Activated T-helper 17 cell treated with anti-CD3 and anti-CD28 coated beads, Interleukin-2, amount 50 U/mL, for 72 hours (primary cell): ENCODE measurements at regions not wholly inside any gene's neighbourhood (a gene's known extent, or its start where the extent isn't known, plus 50 kb on each side); places are given as distances from the start of the nearest gene placed in this dataset.

Experiments used
- ATAC-seq: fragments of 150-1000 bp; cut with Tn5 transposase; replicated peaks from 2 replicates; pipeline ENCODE4 v1.10.0; 2021; ENCODE audit warnings: mild to moderate bottlenecking, moderate library complexity
- H3K27ac Mint-ChIP-seq: one replicate; pipeline ENCODE4 v1.8.0; 2022; ENCODE audit warnings: mixed read lengths
- H3K27me3 Mint-ChIP-seq: one replicate; pipeline ENCODE4 v1.8.0; 2022; ENCODE audit warnings: mixed read lengths
- H3K36me3 Mint-ChIP-seq: one replicate; pipeline ENCODE4 v1.8.0; 2022; ENCODE audit warnings: low read depth, mild to moderate bottlenecking, mixed read lengths
- H3K4me1 Mint-ChIP-seq: one replicate; pipeline ENCODE4 v1.8.0; 2022; ENCODE audit warnings: mixed read lengths
- H3K4me3 Mint-ChIP-seq: one replicate; pipeline ENCODE4 v1.8.0; 2022; ENCODE audit warnings: mild to moderate bottlenecking, mixed read lengths
- H3K9me3 Mint-ChIP-seq: one replicate; pipeline ENCODE4 v1.8.0; 2022; ENCODE audit warnings: mixed read lengths

- Mint-ChIP-seq H3K27ac (no peak overlapping the region), H3K4me1 (no peaks in the 10 kb centered on the region), H3K4me3 (no peak overlapping the region), H3K27me3 (peaks cover 3% of the 10 kb centered on the region), H3K9me3 (no peaks in the 10 kb centered on the region), H3K36me3 (no peaks in the 10 kb centered on the region)
- ATAC-seq, result no peak
Observed at GRCh38 chr6:14187406-14187805, 69.8 kb downstream of the CD83 start.

- Mint-ChIP-seq H3K9me3 (no peaks in the 10 kb centered on the region), H3K36me3 (no peaks in the 10 kb centered on the region), H3K27ac (no peak overlapping the region), H3K4me1 (no peaks in the 10 kb centered on the region), H3K27me3 (peaks cover 9% of the 10 kb centered on the region), H3K4me3 (no peak overlapping the region)
- ATAC-seq, result no peak
Observed at GRCh38 chr6:14189074-14189473, 71.5 kb downstream of the CD83 start.

- H3K36me3 Mint-ChIP-seq, result no peaks in the 10 kb centered on the region
- no peak for ATAC-seq
- no peak overlapping the region for H3K4me3 Mint-ChIP-seq
- H3K9me3 Mint-ChIP-seq, result no peaks in the 10 kb centered on the region
- no peak overlapping the region for H3K27ac Mint-ChIP-seq
- no peaks in the 10 kb centered on the region for H3K4me1 Mint-ChIP-seq
- H3K27me3 Mint-ChIP-seq, result peaks cover 9% of the 10 kb centered on the region
Observed at GRCh38 chr6:14190191-14190928, 72.8 kb downstream of the CD83 start.

GRCh38 chr6:14190929-14191224 is 73.3 kb downstream of the CD83 start:
- no peak overlapping the region for H3K27ac Mint-ChIP-seq
- peaks cover 9% of the 10 kb centered on the region for H3K27me3 Mint-ChIP-seq
- H3K9me3 Mint-ChIP-seq, result no peaks in the 10 kb centered on the region
- no peak overlapping the region for H3K4me3 Mint-ChIP-seq
- H3K4me1 Mint-ChIP-seq, result no peaks in the 10 kb centered on the region
- ATAC-seq, result no peak
- no peaks in the 10 kb centered on the region for H3K36me3 Mint-ChIP-seq

- peaks cover 9% of the 10 kb centered on the region for H3K27me3 Mint-ChIP-seq
- H3K36me3 Mint-ChIP-seq, result no peaks in the 10 kb centered on the region
- H3K4me3 Mint-ChIP-seq, result no peak overlapping the region
- no peaks in the 10 kb centered on the region for H3K9me3 Mint-ChIP-seq
- no peak overlapping the region for H3K27ac Mint-ChIP-seq
- ATAC-seq, result no peak
- H3K4me1 Mint-ChIP-seq, result no peaks in the 10 kb centered on the region
Observed at GRCh38 chr6:14191761-14192160, 74.2 kb downstream of the CD83 start.

GRCh38 chr6:14192216-14192788 is 74.7 kb downstream of the CD83 start:
- Mint-ChIP-seq H3K4me3 (no peak overlapping the region), H3K9me3 (no peaks in the 10 kb centered on the region), H3K4me1 (no peaks in the 10 kb centered on the region), H3K27ac (no peak overlapping the region), H3K36me3 (no peaks in the 10 kb centered on the region), H3K27me3 (peaks cover 9% of the 10 kb centered on the region)
- ATAC-seq, result no peak

- Mint-ChIP-seq H3K36me3 (no peaks in the 10 kb centered on the region), H3K4me1 (no peaks in the 10 kb centered on the region), H3K27me3 (peaks cover 9% of the 10 kb centered on the region), H3K9me3 (no peaks in the 10 kb centered on the region), H3K27ac (no peak overlapping the region), H3K4me3 (no peak overlapping the region)
- ATAC-seq, result no peak
Observed at GRCh38 chr6:14193524-14193923, 76.0 kb downstream of the CD83 start.

GRCh38 chr6:14194483-14194882 is 76.9 kb downstream of the CD83 start:
- Mint-ChIP-seq H3K4me1 (no peaks in the 10 kb centered on the region), H3K9me3 (no peaks in the 10 kb centered on the region), H3K36me3 (no peaks in the 10 kb centered on the region), H3K27me3 (peaks cover 9% of the 10 kb centered on the region), H3K27ac (no peak overlapping the region), H3K4me3 (no peak overlapping the region)
- no peak for ATAC-seq

- Mint-ChIP-seq H3K27me3 (peaks cover 6% of the 10 kb centered on the region), H3K27ac (no peak overlapping the region), H3K4me3 (no peak overlapping the region), H3K4me1 (no peaks in the 10 kb centered on the region), H3K9me3 (no peaks in the 10 kb centered on the region), H3K36me3 (no peaks in the 10 kb centered on the region)
- no peak for ATAC-seq
Observed at GRCh38 chr6:14194976-14195375, 77.4 kb downstream of the CD83 start.

- H3K4me3 Mint-ChIP-seq, result no peak overlapping the region
- no peak overlapping the region for H3K27ac Mint-ChIP-seq
- H3K27me3 Mint-ChIP-seq, result peaks cover 6% of the 10 kb centered on the region
- no peaks in the 10 kb centered on the region for H3K4me1 Mint-ChIP-seq
- ATAC-seq, result no peak
- H3K9me3 Mint-ChIP-seq, result no peaks in the 10 kb centered on the region
- no peaks in the 10 kb centered on the region for H3K36me3 Mint-ChIP-seq
Observed at GRCh38 chr6:14196026-14196425, 78.5 kb downstream of the CD83 start.

GRCh38 chr6:14197118-14197517 is 79.5 kb downstream of the CD83 start:
- no peaks in the 10 kb centered on the region for H3K9me3 Mint-ChIP-seq
- H3K4me3 Mint-ChIP-seq, result no peak overlapping the region
- H3K36me3 Mint-ChIP-seq, result no peaks in the 10 kb centered on the region
- peaks cover 6% of the 10 kb centered on the region for H3K27me3 Mint-ChIP-seq
- no peaks in the 10 kb centered on the region for H3K4me1 Mint-ChIP-seq
- no peak overlapping the region for H3K27ac Mint-ChIP-seq
- no peak for ATAC-seq

GRCh38 chr6:14200047-14200446 is 82.5 kb downstream of the CD83 start:
- Mint-ChIP-seq H3K4me1 (no peaks in the 10 kb centered on the region), H3K4me3 (no peak overlapping the region), H3K27me3 (no peaks in the 10 kb centered on the region), H3K27ac (no peak overlapping the region), H3K9me3 (no peaks in the 10 kb centered on the region), H3K36me3 (no peaks in the 10 kb centered on the region)
- no peak for ATAC-seq

GRCh38 chr6:14202947-14203346 is 85.4 kb downstream of the CD83 start:
- H3K27ac Mint-ChIP-seq, result no peak overlapping the region
- no peak overlapping the region for H3K4me3 Mint-ChIP-seq
- H3K4me1 Mint-ChIP-seq, result no peaks in the 10 kb centered on the region
- H3K9me3 Mint-ChIP-seq, result no peaks in the 10 kb centered on the region
- H3K27me3 Mint-ChIP-seq, result no peaks in the 10 kb centered on the region
- no peaks in the 10 kb centered on the region for H3K36me3 Mint-ChIP-seq
- no peak for ATAC-seq

- no peaks in the 10 kb centered on the region for H3K9me3 Mint-ChIP-seq
- ATAC-seq, result no peak
- H3K4me1 Mint-ChIP-seq, result no peaks in the 10 kb centered on the region
- H3K27me3 Mint-ChIP-seq, result no peaks in the 10 kb centered on the region
- no peak overlapping the region for H3K27ac Mint-ChIP-seq
- H3K4me3 Mint-ChIP-seq, result no peak overlapping the region
- no peaks in the 10 kb centered on the region for H3K36me3 Mint-ChIP-seq
Observed at GRCh38 chr6:14206391-14206790, 88.8 kb downstream of the CD83 start.

GRCh38 chr6:14207448-14207847 is 89.9 kb downstream of the CD83 start:
- no peaks in the 10 kb centered on the region for H3K36me3 Mint-ChIP-seq
- no peak overlapping the region for H3K27ac Mint-ChIP-seq
- H3K4me1 Mint-ChIP-seq, result no peaks in the 10 kb centered on the region
- H3K27me3 Mint-ChIP-seq, result no peaks in the 10 kb centered on the region
- ATAC-seq, result no peak
- no peaks in the 10 kb centered on the region for H3K9me3 Mint-ChIP-seq
- H3K4me3 Mint-ChIP-seq, result no peak overlapping the region

- Mint-ChIP-seq H3K9me3 (no peaks in the 10 kb centered on the region), H3K36me3 (no peaks in the 10 kb centered on the region), H3K4me1 (no peaks in the 10 kb centered on the region), H3K4me3 (peak overlapping the region; percentile 83), H3K27me3 (no peaks in the 10 kb centered on the region), H3K27ac (no peak overlapping the region)
- ATAC-seq, result no peak
Observed at GRCh38 chr6:14209000-14209399, 91.4 kb downstream of the CD83 start.
